ENCODE measurements at regions not wholly inside any gene's neighbourhood (a gene's known extent, or its start where the extent isn't known, plus 50 kb on each side); places are given as distances from the start of the nearest gene placed in this dataset.

GRCh38 chr9:2311920-2312319 lies 296.8 kb downstream of the SMARCA2 start:
- no peak for ATAC-seq
- Mint-ChIP-seq H3K4me1 (ENCODE audit: low read depth in 2 of 2) (no peaks in the 10 kb centered on the region), H3K27ac (no peak overlapping the region), H3K27me3 (peaks cover 2 to 16% of the 10 kb centered on the region in 2 donors), H3K9me3 (peaks cover 21% of the 10 kb centered on the region), H3K36me3 (peaks cover 31% of the 10 kb centered on the region), H3K4me3 (no peak overlapping the region)
- no peak for DNase-seq (ENCODE audit: low spot score)

GRCh38 chr9:2313512-2313911 lies 298.4 kb downstream of the SMARCA2 start:
- Mint-ChIP-seq H3K36me3 (peaks cover 31% of the 10 kb centered on the region), H3K9me3 (peaks cover 19% of the 10 kb centered on the region), H3K4me1 (ENCODE audit: low read depth in 2 of 2) (no peaks in the 10 kb centered on the region), H3K27me3 (peaks cover 0 to 16% of the 10 kb centered on the region in 2 donors), H3K4me3 (no peak overlapping the region), H3K27ac (no peak overlapping the region)
- ATAC-seq = no peak
- no peak for DNase-seq (ENCODE audit: low spot score)

- Mint-ChIP-seq H3K4me1 (ENCODE audit: low read depth in 2 of 2) (no peaks in the 10 kb centered on the region), H3K9me3 (peaks cover 6% of the 10 kb centered on the region), H3K36me3 (peaks cover 17% of the 10 kb centered on the region), H3K27ac (no peak overlapping the region), H3K27me3 (peaks cover 0 to 9% of the 10 kb centered on the region in 2 donors), H3K4me3 (no peak overlapping the region)
- DNase-seq (ENCODE audit: low spot score) = no peak
- ATAC-seq = no peak
Observed at GRCh38 chr9:2317591-2317990, 302.4 kb downstream of the SMARCA2 start.

- Mint-ChIP-seq H3K4me3 (no peak overlapping the region), H3K27me3 (peaks cover 0 to 9% of the 10 kb centered on the region in 2 donors), H3K27ac (no peak overlapping the region), H3K9me3 (peaks cover 6% of the 10 kb centered on the region), H3K4me1 (ENCODE audit: low read depth in 2 of 2) (no peaks in the 10 kb centered on the region), H3K36me3 (peaks cover 10% of the 10 kb centered on the region)
- DNase-seq (ENCODE audit: low spot score) = no peak
- ATAC-seq = no peak
Observed at GRCh38 chr9:2319421-2319820, 302.2 kb upstream of the VLDLR start.

GRCh38 chr9:2320114-2320513 lies 301.5 kb upstream of the VLDLR start:
- H3K4me3 Mint-ChIP-seq = no peak overlapping the region
- H3K4me1 Mint-ChIP-seq (ENCODE audit: low read depth in 2 of 2) = no peaks in the 10 kb centered on the region
- ATAC-seq (no peak), DNase-seq (ENCODE audit: low spot score) (no peak)
- peaks cover 5% of the 10 kb centered on the region for H3K36me3 Mint-ChIP-seq
- peaks cover 5% of the 10 kb centered on the region for H3K9me3 Mint-ChIP-seq
- H3K27ac Mint-ChIP-seq = no peak overlapping the region
- H3K27me3 Mint-ChIP-seq = peaks cover 0 to 9% of the 10 kb centered on the region in 2 donors

- DNase-seq (ENCODE audit: low spot score) (no peak), ATAC-seq (no peak)
- Mint-ChIP-seq H3K4me1 (ENCODE audit: low read depth in 2 of 2) (no peaks in the 10 kb centered on the region), H3K4me3 (no peak overlapping the region), H3K9me3 (no peaks in the 10 kb centered on the region), H3K27ac (no peak overlapping the region), H3K27me3 (peaks cover 0 to 9% of the 10 kb centered on the region in 2 donors), H3K36me3 (no peaks in the 10 kb centered on the region)
Observed at GRCh38 chr9:2320632-2321031, 301.0 kb upstream of the VLDLR start.

GRCh38 chr9:2321523-2322148 lies 300.0 kb upstream of the VLDLR start:
- Mint-ChIP-seq H3K4me1 (ENCODE audit: low read depth in 2 of 2) (no peaks in the 10 kb centered on the region), H3K4me3 (no peak overlapping the region), H3K36me3 (no peaks in the 10 kb centered on the region), H3K27me3 (peaks cover 0 to 9% of the 10 kb centered on the region in 2 donors), H3K9me3 (no peaks in the 10 kb centered on the region), H3K27ac (no peak overlapping the region)
- DNase-seq (ENCODE audit: low spot score) = no peak
- no peak for ATAC-seq

GRCh38 chr9:2324742-2325141 lies 296.8 kb upstream of the VLDLR start:
- Mint-ChIP-seq H3K36me3 (no peaks in the 10 kb centered on the region), H3K9me3 (no peaks in the 10 kb centered on the region), H3K4me1 (ENCODE audit: low read depth in 2 of 2) (no peaks in the 10 kb centered on the region), H3K27ac (no peak overlapping the region), H3K27me3 (peaks cover 0 to 7% of the 10 kb centered on the region in 2 donors), H3K4me3 (no peak overlapping the region)
- DNase-seq (ENCODE audit: low spot score) = no peak
- ATAC-seq = no peak

- peaks cover 0 to 14% of the 10 kb centered on the region in 2 donors for H3K27me3 Mint-ChIP-seq
- H3K4me3 Mint-ChIP-seq = no peak overlapping the region
- ATAC-seq (no peak), DNase-seq (ENCODE audit: low spot score) (no peak)
- H3K9me3 Mint-ChIP-seq = no peaks in the 10 kb centered on the region
- no peaks in the 10 kb centered on the region for H3K36me3 Mint-ChIP-seq
- no peaks in the 10 kb centered on the region for H3K4me1 Mint-ChIP-seq (ENCODE audit: low read depth in 2 of 2)
- no peak overlapping the region for H3K27ac Mint-ChIP-seq
Observed at GRCh38 chr9:2332663-2333062, 288.9 kb upstream of the VLDLR start.

- Mint-ChIP-seq H3K27ac (no peak overlapping the region), H3K36me3 (no peaks in the 10 kb centered on the region)
- ATAC-seq = no peak
Observed at GRCh38 chr9:2335260-2335659, 286.3 kb upstream of the VLDLR start.

GRCh38 chr9:2336055-2336454 lies 285.5 kb upstream of the VLDLR start:
- H3K27ac Mint-ChIP-seq = no peak overlapping the region
- peaks cover 0 to 18% of the 10 kb centered on the region in 2 donors for H3K27me3 Mint-ChIP-seq
- no peak for ATAC-seq
- H3K9me3 Mint-ChIP-seq = no peaks in the 10 kb centered on the region
- no peak for DNase-seq (ENCODE audit: low spot score)
- no peaks in the 10 kb centered on the region for H3K4me1 Mint-ChIP-seq (ENCODE audit: low read depth in 2 of 2)
- H3K36me3 Mint-ChIP-seq = no peaks in the 10 kb centered on the region
- no peak overlapping the region for H3K4me3 Mint-ChIP-seq

More at GRCh38 chr9:2335260-2335659, 286.3 kb upstream of the VLDLR start:
- Mint-ChIP-seq H3K9me3 (no peaks in the 10 kb centered on the region), H3K4me3 (no peak overlapping the region), H3K27me3 (peaks cover 0 to 14% of the 10 kb centered on the region in 2 donors), H3K4me1 (ENCODE audit: low read depth in 2 of 2) (no peaks in the 10 kb centered on the region)
- no peak for DNase-seq (ENCODE audit: low spot score)

- Mint-ChIP-seq H3K4me1 (ENCODE audit: low read depth in 2 of 2) (no peaks in the 10 kb centered on the region), H3K36me3 (no peaks in the 10 kb centered on the region), H3K9me3 (no peaks in the 10 kb centered on the region), H3K27ac (no peak overlapping the region), H3K4me3 (no peak overlapping the region), H3K27me3 (peaks cover 0 to 21% of the 10 kb centered on the region in 2 donors)
- ATAC-seq = no peak
- DNase-seq (ENCODE audit: low spot score) = no peak
Observed at GRCh38 chr9:2337131-2337530, 284.5 kb upstream of the VLDLR start.

- no peaks in the 10 kb centered on the region for H3K4me1 Mint-ChIP-seq (ENCODE audit: low read depth in 2 of 2)
- H3K27ac Mint-ChIP-seq = no peak overlapping the region
- H3K36me3 Mint-ChIP-seq = no peaks in the 10 kb centered on the region
- H3K27me3 Mint-ChIP-seq = peaks cover 3 to 25% of the 10 kb centered on the region in 2 donors
- H3K9me3 Mint-ChIP-seq = no peaks in the 10 kb centered on the region
- no peak for DNase-seq (ENCODE audit: low spot score)
- H3K4me3 Mint-ChIP-seq = no peak overlapping the region
- no peak for ATAC-seq
Observed at GRCh38 chr9:2337627-2338026, 284.0 kb upstream of the VLDLR start.

- DNase-seq (ENCODE audit: low spot score) (no peak), ATAC-seq (no peak)
- Mint-ChIP-seq H3K27me3 (peaks cover 3 to 22% of the 10 kb centered on the region in 2 donors), H3K36me3 (no peaks in the 10 kb centered on the region), H3K4me1 (ENCODE audit: low read depth in 2 of 2) (no peaks in the 10 kb centered on the region), H3K4me3 (no peak overlapping the region), H3K27ac (no peak overlapping the region), H3K9me3 (no peaks in the 10 kb centered on the region)
Observed at GRCh38 chr9:2338777-2339365, 282.7 kb upstream of the VLDLR start.

- H3K4me1 Mint-ChIP-seq (ENCODE audit: low read depth in 2 of 2) = no peaks in the 10 kb centered on the region
- H3K27ac Mint-ChIP-seq = no peak overlapping the region
- H3K4me3 Mint-ChIP-seq = no peak overlapping the region
- H3K9me3 Mint-ChIP-seq = no peaks in the 10 kb centered on the region
- ATAC-seq (no peak), DNase-seq (ENCODE audit: low spot score) (no peak)
- peaks cover 3 to 22% of the 10 kb centered on the region in 2 donors for H3K27me3 Mint-ChIP-seq
- no peaks in the 10 kb centered on the region for H3K36me3 Mint-ChIP-seq
Observed at GRCh38 chr9:2339416-2339815, 282.2 kb upstream of the VLDLR start.

All from natural killer cell treated with Interleukin-12 subunit alpha and Interleukin-12 subunit beta and Interleukin-15 and Interleukin-18, amount 100 ng/mL, for 72 hours (primary cell).